GM12878 (cell line): ENCODE measurements at regions not wholly inside any gene's neighbourhood (a gene's known extent, or its start where the extent isn't known, plus 50 kb on each side); places are given as distances from the start of the nearest gene placed in this dataset.

Experiments
- ATAC-seq: fragments of 200-7000 bp; cut with Tn5 transposase; 3 replicates; pipeline ENCODE4 v1.9.1; 2020; ENCODE audit warnings: mild to moderate bottlenecking, moderate library complexity
- BruUV-seq: library from RNA; stranded (reverse); fragments of 400-500 nt; replicated peaks from 2 replicates; lab custom pipeline; 2021; lab: Mats Ljungman, UMichigan
- CTCF ChIA-PET: fragments of 300-600 bp; sonication (Branson Sonifier 250); formaldehyde crosslinking; extraction: SDS; loops from one replicate; lab custom pipeline; 2021; ENCODE audit warnings: inconsistent platforms; lab: Yijun Ruan, JAX
- POLR2A ChIA-PET: fragments of 350-600 bp; formaldehyde crosslinking; extraction: SDS; loops from one replicate; lab custom pipeline; 2021; ENCODE audit warnings: inconsistent platforms; lab: Charles Lee
- RAD21 ChIA-PET: fragments of 300-600 bp; sonication (Branson Sonifier 250); formaldehyde crosslinking; loops from one replicate; lab custom pipeline; 2023; ENCODE audit warnings: antibody characterized with exemption; ENCODE audit not compliant: unreplicated experiment; lab: Charles Lee
- SMC1A ChIA-PET: fragments of 300-600 bp; sonication (Branson Sonifier 250); formaldehyde crosslinking; loops from one replicate; lab custom pipeline; 2023; ENCODE audit not compliant: unreplicated experiment, uncharacterized antibody; lab: Charles Lee
- DNase-seq: peaks from one replicate; pipeline ENCODE4 v3.0.0-alpha.2; 2011; ENCODE audit warnings: low read depth, low spot score
- FAIRE-seq: peaks from 3 replicates; lab custom pipeline; 2011; peaks lifted over from hg19 to GRCh38; lab: Jason Lieb, UNC
- H2AFZ ChIP-seq: 2 replicates; pipeline ENCODE4 v1.6.0; 2011; ENCODE audit warnings: low read depth, low read length, control low read depth; ENCODE audit not compliant: control insufficient read depth
- H3K27ac ChIP-seq: 2 replicates; pipeline ENCODE4 v1.5.1; 2011; ENCODE audit warnings: control low read depth; ENCODE audit not compliant: control insufficient read depth, insufficient read depth
- H3K27me3 ChIP-seq, 2 experiments: replicated peaks in 1 of 2; 2 replicates each; pipeline versions ENCODE4 v1.6.0 to v1.6.1; 2011; ENCODE audit warnings: low read length in 1 of 2; ENCODE audit not compliant: control insufficient read depth in 2 of 2, insufficient read depth in 2 of 2
- H3K36me3 ChIP-seq, 2 experiments: 2 replicates each; pipeline ENCODE4 v1.5.1; 2011; ENCODE audit warnings: low read length in 1 of 2; ENCODE audit not compliant: control insufficient read depth in 2 of 2, insufficient read depth in 2 of 2
- H3K4me1 ChIP-seq: 2 replicates; pipeline ENCODE4 v1.6.1; 2011; ENCODE audit warnings: mild to moderate bottlenecking, low read length, moderate library complexity, mixed read lengths; ENCODE audit not compliant: control insufficient read depth, insufficient read depth
- H3K4me2 ChIP-seq: 2 replicates; pipeline ENCODE4 v1.6.0; 2011; ENCODE audit warnings: control low read depth; ENCODE audit not compliant: control insufficient read depth, insufficient read depth
- H3K4me3 ChIP-seq: fragments of 200-600 bp; sonication (generic); 2 replicates; pipeline ENCODE4 v1.5.1; 2016
- H3K79me2 ChIP-seq: 2 replicates; pipeline ENCODE4 v1.6.0; 2011; ENCODE audit warnings: low read length; ENCODE audit not compliant: control insufficient read depth, insufficient read depth
- H3K9ac ChIP-seq: 2 replicates; pipeline ENCODE4 v1.8.0; 2011; ENCODE audit warnings: low read length, control low read depth, mixed read lengths; ENCODE audit not compliant: control insufficient read depth, insufficient read depth
- H3K9me3 ChIP-seq: replicated peaks from 3 replicates; pipeline ENCODE4 v1.5.1; 2011; ENCODE audit warnings: mild to moderate bottlenecking, low read length; ENCODE audit not compliant: control insufficient read depth, insufficient read depth
- H4K20me1 ChIP-seq: 2 replicates; pipeline ENCODE4 v1.6.0; 2011; ENCODE audit not compliant: control insufficient read depth, insufficient read depth
- BACH1 ChIP-seq: fragments of 450-650 bp; IDR thresholded peaks from 2 replicates; pipeline ENCODE4 v1.6.1; 2017; ENCODE audit warnings: mild to moderate bottlenecking, borderline replicate concordance
- DPF2 ChIP-seq: fragments of 450-650 bp; IDR thresholded peaks from 2 replicates; pipeline ENCODE4 v1.6.1; 2017; ENCODE audit warnings: mild to moderate bottlenecking
- GABPA ChIP-seq: IDR thresholded peaks from 2 replicates; pipeline ENCODE4 v1.6.1; 2014; ENCODE audit warnings: antibody characterized with exemption, low read depth, mild to moderate bottlenecking, inconsistent platforms
- HDAC2 ChIP-seq: fragments of 200-600 bp; sonication (generic); IDR thresholded peaks from 2 replicates; pipeline ENCODE4 v1.6.1; 2017
- HDGF ChIP-seq: fragments of 450-650 bp; IDR thresholded peaks from 2 replicates; pipeline ENCODE4 v1.6.1; 2016; ENCODE audit warnings: antibody characterized with exemption
- POU2F2 ChIP-seq: IDR thresholded peaks from 3 replicates; pipeline ENCODE4 v1.6.1; 2011; ENCODE audit warnings: low read depth, mild to moderate bottlenecking, low read length, borderline replicate concordance
- RAD51 ChIP-seq: fragments of 450-650 bp; IDR thresholded peaks from 2 replicates; pipeline ENCODE4 v1.6.1; 2016; ENCODE audit warnings: moderate library complexity, mild to moderate bottlenecking, inconsistent platforms
- RELB ChIP-seq: fragments of 450-650 bp; IDR thresholded peaks from 2 replicates; pipeline ENCODE4 v1.6.1; 2017; ENCODE audit warnings: low read depth, mild to moderate bottlenecking, moderate library complexity
- SKIL ChIP-seq: fragments of 450-650 bp; IDR thresholded peaks from 2 replicates; pipeline ENCODE4 v1.6.1; 2017; ENCODE audit warnings: mild to moderate bottlenecking, low read depth, inconsistent platforms; ENCODE audit not compliant: poor library complexity, severe bottlenecking
- SRF ChIP-seq, 2 experiments: IDR thresholded peaks; 2 replicates each; pipeline ENCODE4 v1.6.1; 2011; ENCODE audit warnings: low read depth in 2 of 2, low read length in 2 of 2, mild to moderate bottlenecking in 1 of 2, moderate library complexity in 1 of 2
- SUPT20H ChIP-seq: IDR thresholded peaks from 2 replicates; pipeline ENCODE4 v1.6.1; 2011; ENCODE audit warnings: low read depth, mild to moderate bottlenecking, low read length, moderate library complexity, borderline replicate concordance; ENCODE audit not compliant: control insufficient read depth
- ZSCAN29 ChIP-seq: fragments of 450-650 bp; IDR thresholded peaks from 2 replicates; pipeline ENCODE4 v1.6.1; 2017; ENCODE audit warnings: mild to moderate bottlenecking, moderate library complexity
- WGBS: methylation state at CpG from one replicate; pipeline ENCODE4 v1.1.6; 2016; ENCODE audit warnings: low lambda C conversion rate; ENCODE audit not compliant: insufficient replicate concordance, insufficient coverage; ENCODE audit errors: missing lambda C conversion rate; 5-methylcytosine and 5-hydroxymethylcytosine counted together
- in situ Hi-C: fragments of 300-500 bp; cut with MboI; formaldehyde crosslinking; loops from 9 replicates; pipeline ENCODE4 v1.14.3; 2018; ENCODE audit warnings: mixed read lengths
- intact Hi-C: fragments of 100-400 bp; cut with micrococcal nuclease; formaldehyde crosslinking; loops from one replicate; pipeline ENCODE4 v1.14.2; 2022; ENCODE audit not compliant: unreplicated experiment

GRCh38 chr3:127065138-127065427 lies 82.2 kb downstream of the PLXNA1 start:
- BruUV-seq, result no TSS peak
- RAD21 ChIA-PET, result no interaction called here
- TF ChIP-seq GABPA (no peak), POU2F2 (no peak), SKIL (no peak), SRF (IDR thresholded peaks at IDR 0.05; ENCODE audit: low read depth in 2 of 2, low read length in 2 of 2) (no peak), RELB (no peak), BACH1 (no peak), HDAC2 (no peak), ZSCAN29 (no peak), DPF2 (no peak), RAD51 (no peak), SUPT20H (no peak), HDGF (no peak)
- intact Hi-C loops, result no loop called here
- SMC1A ChIA-PET, result no interaction called here
- H3K36me3 ChIP-seq, result no peaks in the 10 kb centered on the region
- H4K20me1 ChIP-seq, result no peaks in the 10 kb centered on the region
- ATAC-seq, result no peak
- H2AFZ ChIP-seq, result no peak overlapping the region
- no peak overlapping the region for H3K27ac ChIP-seq
- in situ Hi-C loops, result no loop called here
- POLR2A ChIA-PET, result no interaction called here
- no peak overlapping the region for H3K4me3 ChIP-seq
- H3K27me3 ChIP-seq, result peaks cover 2% of the 10 kb centered on the region in 2 experiments; a peak in 3 of 4 replicates
- H3K79me2 ChIP-seq, result no peaks in the 10 kb centered on the region
- no peaks in the 10 kb centered on the region for H3K4me1 ChIP-seq
- 15% methylated on average over 5 of the region's 5 CpGs for WGBS
- DNase-seq, result no peak
- CTCF ChIA-PET, result no interaction called here
- FAIRE-seq, result no peak
- H3K9ac ChIP-seq, result no peak overlapping the region
- H3K4me2 ChIP-seq, result no peak overlapping the region
- no peaks in the 10 kb centered on the region for H3K9me3 ChIP-seq
